HG03558 (cell line): ENCODE measurements at regions not wholly inside any gene's neighbourhood (a gene's known extent, or its start where the extent isn't known, plus 50 kb on each side); places are given as distances from the start of the nearest gene placed in this dataset.

Source experiments
- ATAC-seq: cut with Tn5 transposase; IDR thresholded peaks from one replicate; pipeline ENCODE4 v1.9.1; 2021; ENCODE audit warnings: moderate number of reproducible peaks; ENCODE audit not compliant: unreplicated experiment; ENCODE audit errors: extremely low read depth

GRCh38 chrX:147680251-147680650 is 231.5 kb upstream of the FMR1 start:
- ATAC-seq = no peak

- no peak for ATAC-seq
Measured at GRCh38 chrX:147693511-147693910, 218.2 kb upstream of the FMR1 start.

GRCh38 chrX:147699061-147699460 is 212.7 kb upstream of the FMR1 start:
- ATAC-seq = no peak

- ATAC-seq = no peak
Measured at GRCh38 chrX:147710301-147710700, 201.4 kb upstream of the FMR1 start.

- ATAC-seq = no peak
Measured at GRCh38 chrX:147733369-147733768, 178.3 kb upstream of the FMR1 start.

GRCh38 chrX:147735364-147735763 is 176.4 kb upstream of the FMR1 start:
- no peak for ATAC-seq

- no peak for ATAC-seq
Measured at GRCh38 chrX:147736045-147736444, 175.7 kb upstream of the FMR1 start.

GRCh38 chrX:147737690-147738089 is 174.0 kb upstream of the FMR1 start:
- ATAC-seq = no peak

GRCh38 chrX:147738265-147738664 is 173.5 kb upstream of the FMR1 start:
- no peak for ATAC-seq

- ATAC-seq = no peak
Measured at GRCh38 chrX:147739196-147739595, 172.5 kb upstream of the FMR1 start.

- ATAC-seq = no peak
Measured at GRCh38 chrX:147741776-147742175, 169.9 kb upstream of the FMR1 start.

- ATAC-seq = no peak
Measured at GRCh38 chrX:147749308-147749707, 162.4 kb upstream of the FMR1 start.

GRCh38 chrX:147757750-147758149 is 154.0 kb upstream of the FMR1 start:
- no peak for ATAC-seq

GRCh38 chrX:147763131-147763530 is 148.6 kb upstream of the FMR1 start:
- no peak for ATAC-seq

- no peak for ATAC-seq
Measured at GRCh38 chrX:147764868-147765267, 146.9 kb upstream of the FMR1 start.

GRCh38 chrX:147770858-147771257 is 140.9 kb upstream of the FMR1 start:
- ATAC-seq = no peak

- ATAC-seq = no peak
Measured at GRCh38 chrX:147776988-147777387, 134.7 kb upstream of the FMR1 start.

- no peak for ATAC-seq
Measured at GRCh38 chrX:147779173-147779572, 132.5 kb upstream of the FMR1 start.

GRCh38 chrX:147781844-147782243 is 129.9 kb upstream of the FMR1 start:
- ATAC-seq = no peak

- no peak for ATAC-seq
Measured at GRCh38 chrX:147788641-147789350, 122.9 kb upstream of the FMR1 start.

- no peak for ATAC-seq
Measured at GRCh38 chrX:147800663-147801062, 111.1 kb upstream of the FMR1 start.

- ATAC-seq = no peak
Measured at GRCh38 chrX:147803948-147804347, 107.8 kb upstream of the FMR1 start.

- ATAC-seq = no peak
Measured at GRCh38 chrX:147811803-147812202, 99.9 kb upstream of the FMR1 start.
